IPS-20b (cell line): ENCODE measurements at regions not wholly inside any gene's neighbourhood (a gene's known extent, or its start where the extent isn't known, plus 50 kb on each side); places are given as distances from the start of the nearest gene placed in this dataset.

Experiments
- H3K27ac ChIP-seq: one replicate; pipeline ENCODE4 v1.5.1; 2013; ENCODE audit warnings: low read length
- H3K27me3 ChIP-seq: 2 replicates; pipeline ENCODE4 v1.6.1; 2013; ENCODE audit warnings: mild to moderate bottlenecking, low read length, inconsistent platforms; ENCODE audit not compliant: insufficient read depth
- H3K36me3 ChIP-seq: 2 replicates; pipeline ENCODE4 v1.6.1; 2013; ENCODE audit warnings: low read depth, mild to moderate bottlenecking, inconsistent platforms, low read length, moderate library complexity; ENCODE audit not compliant: insufficient read depth
- H3K4me1 ChIP-seq: 2 replicates; pipeline ENCODE4 v1.6.1; 2013; ENCODE audit warnings: mild to moderate bottlenecking, control low read depth, inconsistent platforms, low read length, moderate library complexity; ENCODE audit not compliant: insufficient read depth
- H3K4me3 ChIP-seq: 2 replicates; pipeline ENCODE4 v1.5.1; 2013; ENCODE audit warnings: mild to moderate bottlenecking, low read length, inconsistent platforms
- H3K9ac ChIP-seq: 2 replicates; pipeline ENCODE4 v1.6.1; 2013; ENCODE audit warnings: low read depth, mild to moderate bottlenecking, inconsistent platforms, low read length, moderate library complexity
- H3K9me3 ChIP-seq: 2 replicates; pipeline ENCODE4 v1.6.1; 2013; ENCODE audit warnings: mild to moderate bottlenecking, low read depth, low read length, inconsistent platforms; ENCODE audit not compliant: insufficient read depth

- H3K36me3 ChIP-seq, result no peaks in the 10 kb centered on the region
- no peaks in the 10 kb centered on the region for H3K4me1 ChIP-seq
- H3K27ac ChIP-seq, result no peak overlapping the region
- H3K4me3 ChIP-seq, result peak overlapping the region; percentile 56; the same call in 1 of the 2 replicates
- peaks cover 12% of the 10 kb centered on the region for H3K27me3 ChIP-seq
- peak overlapping the region; percentile 51; the same call in 1 of the 2 replicates for H3K9ac ChIP-seq
- H3K9me3 ChIP-seq, result no peaks in the 10 kb centered on the region
These were observed 53.8 kb downstream of the IER5 start for GRCh38 chr1:181142096-181142958.

DNA sequence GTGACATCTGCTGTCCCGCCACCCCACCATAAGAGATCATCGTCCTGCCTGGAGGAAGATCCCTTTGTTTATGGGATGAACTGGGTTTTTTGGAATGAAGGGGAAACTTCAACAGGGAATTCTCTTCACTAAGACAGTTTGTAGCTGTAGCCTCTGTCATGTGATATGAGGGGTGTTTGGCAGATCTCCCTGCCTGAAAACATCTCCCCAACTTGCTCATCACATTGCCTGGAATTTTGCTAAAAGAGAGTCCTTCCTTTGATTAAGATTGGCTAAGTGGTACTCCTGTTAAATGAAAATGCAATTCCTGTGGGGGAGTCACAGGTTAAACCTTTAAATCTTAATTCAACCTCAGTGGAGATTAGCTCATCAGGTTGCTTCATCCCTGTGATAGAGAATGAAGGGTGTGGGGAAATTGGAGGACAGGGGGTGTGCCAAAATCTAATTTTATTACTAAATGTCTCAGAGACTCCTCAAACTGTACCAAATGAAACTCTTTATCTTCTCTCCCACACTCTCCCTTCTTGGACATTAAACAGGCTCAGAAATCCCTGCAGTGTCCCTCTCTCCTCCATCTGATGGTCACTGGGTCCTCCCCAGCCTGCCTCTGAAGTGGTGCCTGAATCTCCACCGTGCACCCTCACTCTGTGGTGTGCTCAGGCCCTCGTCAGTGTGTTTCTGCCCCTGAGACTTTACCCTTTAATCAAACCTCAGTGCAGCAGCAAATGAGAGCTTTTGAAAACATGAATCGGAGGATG, 54.8 kb downstream of the IER5 start:
- no peaks in the 10 kb centered on the region for H3K9me3 ChIP-seq
- no peak overlapping the region for H3K27ac ChIP-seq

GRCh38 chr1:181144238-181144637, 55.7 kb downstream of the IER5 start:
- no peak overlapping the region for H3K27ac ChIP-seq
- no peak overlapping the region for H3K9ac ChIP-seq
- H3K27me3 ChIP-seq, result peaks cover 12% of the 10 kb centered on the region
- no peak overlapping the region for H3K4me3 ChIP-seq
- no peaks in the 10 kb centered on the region for H3K4me1 ChIP-seq
- no peaks in the 10 kb centered on the region for H3K36me3 ChIP-seq
- no peaks in the 10 kb centered on the region for H3K9me3 ChIP-seq

More for the DNA sequence above, 54.8 kb downstream of the IER5 start:
- H3K9ac ChIP-seq, result no peak overlapping the region
- no peaks in the 10 kb centered on the region for H3K36me3 ChIP-seq
- H3K4me1 ChIP-seq, result no peaks in the 10 kb centered on the region
- H3K4me3 ChIP-seq, result no peak overlapping the region
- peaks cover 12% of the 10 kb centered on the region for H3K27me3 ChIP-seq

GRCh38 chr1:181148636-181149035, 60.1 kb downstream of the IER5 start:
- H3K36me3 ChIP-seq, result no peaks in the 10 kb centered on the region
- H3K9ac ChIP-seq, result no peak overlapping the region
- no peak overlapping the region for H3K4me3 ChIP-seq
- no peak overlapping the region for H3K27ac ChIP-seq
- no peaks in the 10 kb centered on the region for H3K4me1 ChIP-seq
- no peaks in the 10 kb centered on the region for H3K27me3 ChIP-seq
- H3K9me3 ChIP-seq, result no peaks in the 10 kb centered on the region

DNA sequence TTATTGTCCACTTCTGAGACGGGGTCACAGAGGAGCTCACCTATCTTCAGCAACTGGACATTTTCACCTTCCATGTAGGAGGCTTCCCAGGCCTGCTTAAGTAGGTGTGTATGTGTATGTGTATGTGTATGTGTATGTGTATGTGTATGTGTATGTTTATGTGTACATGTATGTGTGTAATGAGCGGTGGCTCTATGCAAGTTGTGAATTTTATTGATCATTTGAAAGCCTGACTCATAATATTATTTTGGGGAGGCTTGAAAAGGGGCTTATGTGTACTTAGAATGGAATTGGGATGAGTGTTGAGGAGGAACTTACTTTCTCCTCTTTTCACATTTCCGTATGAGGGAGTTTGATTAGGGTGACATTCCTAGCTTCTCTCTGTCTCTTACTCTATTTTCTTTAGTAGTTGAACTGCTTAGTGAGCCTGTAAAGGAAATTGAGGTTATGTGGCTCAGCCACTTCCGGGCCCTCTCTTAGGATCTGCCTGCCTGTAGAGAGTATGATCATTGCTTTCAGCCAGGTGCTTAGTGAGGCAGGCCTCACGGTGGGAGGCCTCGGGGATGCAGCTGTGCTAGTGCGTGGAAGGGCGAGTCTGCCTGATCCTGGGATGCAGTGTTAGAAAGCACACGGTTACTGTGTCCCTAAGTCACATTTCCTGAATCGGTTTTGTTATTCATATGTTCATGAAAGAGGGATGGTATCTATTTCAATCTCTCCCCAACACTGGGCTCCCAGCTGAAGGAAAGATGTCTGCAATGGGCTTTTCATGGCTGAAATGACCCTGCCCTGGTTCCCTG, 61.0 kb downstream of the IER5 start:
- Histone ChIP-seq H3K9me3 (no peaks in the 10 kb centered on the region), H3K4me1 (no peaks in the 10 kb centered on the region), H3K9ac (no peak overlapping the region), H3K36me3 (no peaks in the 10 kb centered on the region), H3K27me3 (no peaks in the 10 kb centered on the region), H3K4me3 (no peak overlapping the region), H3K27ac (no peak overlapping the region)

DNA sequence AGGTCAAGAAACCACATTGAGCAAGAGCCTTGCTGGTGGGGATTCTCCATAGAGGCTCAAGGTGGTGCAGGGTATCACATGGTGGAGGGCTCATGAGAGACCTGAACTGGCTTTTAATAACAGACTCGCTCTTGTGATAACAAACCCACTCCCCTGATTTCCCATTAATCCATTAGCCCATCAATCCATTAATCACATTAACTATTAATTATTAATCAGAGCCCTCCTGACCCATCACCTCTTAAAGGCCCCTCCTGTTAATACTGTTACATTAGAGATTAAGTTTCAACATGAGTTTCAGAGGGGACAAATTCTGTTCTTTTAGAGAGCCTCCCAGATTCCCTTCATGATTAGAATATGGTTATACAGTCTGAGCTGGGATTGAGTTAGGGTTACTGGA, 61.8 kb downstream of the IER5 start:
- Histone ChIP-seq H3K27ac (no peak overlapping the region), H3K4me1 (no peaks in the 10 kb centered on the region), H3K9me3 (no peaks in the 10 kb centered on the region)

GRCh38 chr1:181150842-181151241, 62.3 kb downstream of the IER5 start:
- Histone ChIP-seq H3K27me3 (no peaks in the 10 kb centered on the region), H3K27ac (no peak overlapping the region), H3K9ac (no peak overlapping the region), H3K4me3 (no peak overlapping the region), H3K9me3 (no peaks in the 10 kb centered on the region), H3K36me3 (no peaks in the 10 kb centered on the region), H3K4me1 (no peaks in the 10 kb centered on the region)

More for the DNA sequence above, 61.8 kb downstream of the IER5 start:
- Histone ChIP-seq H3K36me3 (no peaks in the 10 kb centered on the region), H3K27me3 (no peaks in the 10 kb centered on the region), H3K4me3 (no peak overlapping the region), H3K9ac (no peak overlapping the region)

- H3K4me1 ChIP-seq, result no peaks in the 10 kb centered on the region
- no peaks in the 10 kb centered on the region for H3K27me3 ChIP-seq
- H3K36me3 ChIP-seq, result no peaks in the 10 kb centered on the region
- peaks cover 4% of the 10 kb centered on the region; the same call in 1 of the 2 replicates for H3K9me3 ChIP-seq
- H3K4me3 ChIP-seq, result no peak overlapping the region
- no peak overlapping the region for H3K27ac ChIP-seq
- H3K9ac ChIP-seq, result no peak overlapping the region
These were observed 63.2 kb downstream of the IER5 start for GRCh38 chr1:181151378-181152326.

- H3K36me3 ChIP-seq, result no peaks in the 10 kb centered on the region
- no peak overlapping the region for H3K4me3 ChIP-seq
- no peak overlapping the region for H3K27ac ChIP-seq
- H3K9me3 ChIP-seq, result peaks cover 6% of the 10 kb centered on the region; the same call in 1 of the 2 replicates
- H3K4me1 ChIP-seq, result no peaks in the 10 kb centered on the region
- H3K27me3 ChIP-seq, result no peaks in the 10 kb centered on the region
- H3K9ac ChIP-seq, result no peak overlapping the region
These were observed 64.6 kb downstream of the IER5 start for GRCh38 chr1:181152892-181153633.

DNA sequence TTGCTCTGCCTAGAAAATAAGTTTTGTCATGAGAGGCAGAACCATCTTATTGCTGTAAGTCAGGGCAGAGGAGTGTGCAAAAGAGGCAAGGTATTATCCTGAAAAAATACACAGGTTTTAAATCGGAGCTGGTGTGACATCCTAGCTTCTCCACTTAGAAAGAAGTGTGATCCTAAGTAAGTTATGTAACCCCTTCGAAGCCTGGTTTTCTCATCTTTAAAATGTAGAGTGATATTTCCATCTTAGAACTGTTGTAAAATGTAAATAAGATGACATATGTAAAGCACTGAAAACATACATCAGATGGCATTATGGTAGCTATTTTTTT, 65.1 kb downstream of the IER5 start:
- H3K9ac ChIP-seq, result no peak overlapping the region
- no peaks in the 10 kb centered on the region for H3K27me3 ChIP-seq
- no peak overlapping the region for H3K4me3 ChIP-seq
- H3K9me3 ChIP-seq, result peaks cover 6% of the 10 kb centered on the region; the same call in 1 of the 2 replicates
- no peak overlapping the region for H3K27ac ChIP-seq
- no peaks in the 10 kb centered on the region for H3K4me1 ChIP-seq
- no peaks in the 10 kb centered on the region for H3K36me3 ChIP-seq
